ENCODE measurements at regions not wholly inside any gene's neighbourhood (a gene's known extent, or its start where the extent isn't known, plus 50 kb on each side); places are given as distances from the start of the nearest gene placed in this dataset.
"Not testable (repeated sequence)": the region's sequence is repeated elsewhere in the genome, so short reads cannot be mapped to it uniquely, and the experiment has no call there.

GRCh38 chr7:84908196-84908793, 278.6 kb downstream of the SEMA3D start:
- no peak for ATAC-seq
- no peak overlapping the region for H3K27ac Mint-ChIP-seq

GRCh38 chr7:84906889-84907288, 280.0 kb downstream of the SEMA3D start:
- ATAC-seq: no peak
- Mint-ChIP-seq H3K9me3 (peaks cover 16% of the 10 kb centered on the region), H3K27ac (no peak overlapping the region), H3K36me3 (no peaks in the 10 kb centered on the region), H3K4me3 (no peak overlapping the region), H3K4me1 (no peaks in the 10 kb centered on the region)
- DNase-seq (ENCODE audit: low spot score in 2 of 2): no peak

More at GRCh38 chr7:84908196-84908793, 278.6 kb downstream of the SEMA3D start:
- Mint-ChIP-seq H3K36me3 (no peaks in the 10 kb centered on the region), H3K4me1 (no peaks in the 10 kb centered on the region), H3K4me3 (no peak overlapping the region), H3K9me3 (peaks cover 13% of the 10 kb centered on the region)
- no peak for DNase-seq (ENCODE audit: low spot score in 2 of 2)

GRCh38 chr7:84904561-84904960, 282.3 kb downstream of the SEMA3D start:
- no peak overlapping the region for H3K27ac Mint-ChIP-seq
- no peaks in the 10 kb centered on the region for H3K4me1 Mint-ChIP-seq
- no peak overlapping the region for H3K4me3 Mint-ChIP-seq
- H3K36me3 Mint-ChIP-seq: no peaks in the 10 kb centered on the region
- peaks cover 16% of the 10 kb centered on the region for H3K9me3 Mint-ChIP-seq
- no peak for DNase-seq (ENCODE audit: low spot score in 2 of 2)
- ATAC-seq: no peak

- Mint-ChIP-seq H3K4me3 (no peak overlapping the region), H3K36me3 (no peaks in the 10 kb centered on the region), H3K9me3 (peaks cover 23% of the 10 kb centered on the region), H3K27ac (no peak overlapping the region), H3K4me1 (no peaks in the 10 kb centered on the region)
- no peak for ATAC-seq
- no peak for DNase-seq (ENCODE audit: low spot score in 2 of 2)
Observed at GRCh38 chr7:84901366-84901765, 285.5 kb downstream of the SEMA3D start.

- Mint-ChIP-seq H3K4me3 (no peak overlapping the region), H3K27ac (no peak overlapping the region), H3K4me1 (no peaks in the 10 kb centered on the region), H3K9me3 (peaks cover 24% of the 10 kb centered on the region), H3K36me3 (no peaks in the 10 kb centered on the region)
- no peak for DNase-seq (ENCODE audit: low spot score in 2 of 2)
- ATAC-seq: no peak
Observed at GRCh38 chr7:84900215-84900614, 286.6 kb downstream of the SEMA3D start.

GRCh38 chr7:84895563-84895962, 291.3 kb downstream of the SEMA3D start:
- ATAC-seq (no peak), DNase-seq (ENCODE audit: low spot score in 2 of 2) (no peak)
- Mint-ChIP-seq H3K9me3 (peaks cover 16% of the 10 kb centered on the region), H3K27ac (no peak overlapping the region), H3K4me3 (no peak overlapping the region), H3K36me3 (no peaks in the 10 kb centered on the region), H3K4me1 (no peaks in the 10 kb centered on the region)

- not testable (repeated sequence) for ATAC-seq; H3K27ac Mint-ChIP-seq; DNase-seq (ENCODE audit: low spot score in 2 of 2); H3K4me1 Mint-ChIP-seq; H3K36me3 Mint-ChIP-seq; H3K4me3 Mint-ChIP-seq
- peaks cover 14% of the 10 kb centered on the region for H3K9me3 Mint-ChIP-seq
Observed at GRCh38 chr7:84883570-84883969, 303.3 kb downstream of the SEMA3D start.

- ATAC-seq; H3K36me3 Mint-ChIP-seq; DNase-seq (ENCODE audit: low spot score in 2 of 2); H3K4me3 Mint-ChIP-seq; H3K4me1 Mint-ChIP-seq; H3K27ac Mint-ChIP-seq: not testable (repeated sequence)
- peaks cover 11% of the 10 kb centered on the region for H3K9me3 Mint-ChIP-seq
Observed at GRCh38 chr7:84880326-84880997, 306.4 kb downstream of the SEMA3D start.

- Mint-ChIP-seq H3K9me3 (peaks cover 11% of the 10 kb centered on the region), H3K36me3 (no peaks in the 10 kb centered on the region), H3K27ac (no peak overlapping the region), H3K4me3 (no peak overlapping the region), H3K4me1 (no peaks in the 10 kb centered on the region)
- DNase-seq (ENCODE audit: low spot score in 2 of 2): no peak
- ATAC-seq: no peak
Observed at GRCh38 chr7:84879570-84880325, 307.1 kb downstream of the SEMA3D start.

GRCh38 chr7:84877943-84878570, 308.8 kb downstream of the SEMA3D start:
- Mint-ChIP-seq H3K4me1 (no peaks in the 10 kb centered on the region), H3K4me3 (no peak overlapping the region), H3K9me3 (peaks cover 9% of the 10 kb centered on the region), H3K36me3 (no peaks in the 10 kb centered on the region), H3K27ac (no peak overlapping the region)
- DNase-seq (ENCODE audit: low spot score in 2 of 2) (no peak), ATAC-seq (no peak)

GRCh38 chr7:84876061-84876821, 310.6 kb downstream of the SEMA3D start:
- Mint-ChIP-seq H3K4me1 (no peaks in the 10 kb centered on the region), H3K9me3 (peaks cover 9% of the 10 kb centered on the region), H3K4me3 (no peak overlapping the region), H3K27ac (no peak overlapping the region), H3K36me3 (no peaks in the 10 kb centered on the region)
- ATAC-seq (no peak), DNase-seq (ENCODE audit: low spot score in 2 of 2) (no peak)

- peaks cover 8% of the 10 kb centered on the region for H3K9me3 Mint-ChIP-seq
- H3K4me3 Mint-ChIP-seq: no peak overlapping the region
- H3K36me3 Mint-ChIP-seq: no peaks in the 10 kb centered on the region
- H3K4me1 Mint-ChIP-seq: no peaks in the 10 kb centered on the region
- DNase-seq (ENCODE audit: low spot score in 2 of 2): no peak
- ATAC-seq: no peak
- no peak overlapping the region for H3K27ac Mint-ChIP-seq
Observed at GRCh38 chr7:84865560-84865959, 321.3 kb downstream of the SEMA3D start.

GRCh38 chr7:84857336-84857735, 329.5 kb downstream of the SEMA3D start:
- H3K36me3 Mint-ChIP-seq: no peaks in the 10 kb centered on the region
- no peak for ATAC-seq
- H3K4me1 Mint-ChIP-seq: no peaks in the 10 kb centered on the region

GRCh38 chr7:84855758-84856157, 331.1 kb downstream of the SEMA3D start:
- H3K27ac Mint-ChIP-seq: no peak overlapping the region
- DNase-seq (ENCODE audit: low spot score in 2 of 2) (no peak), ATAC-seq (no peak)
- peaks cover 35% of the 10 kb centered on the region for H3K9me3 Mint-ChIP-seq
- H3K4me1 Mint-ChIP-seq: no peaks in the 10 kb centered on the region
- no peaks in the 10 kb centered on the region for H3K36me3 Mint-ChIP-seq
- no peak overlapping the region for H3K4me3 Mint-ChIP-seq

More at GRCh38 chr7:84857336-84857735, 329.5 kb downstream of the SEMA3D start:
- Mint-ChIP-seq H3K4me3 (no peak overlapping the region), H3K27ac (no peak overlapping the region), H3K9me3 (peaks cover 33% of the 10 kb centered on the region)
- DNase-seq (ENCODE audit: low spot score in 2 of 2): no peak

GRCh38 chr7:84848974-84849372, 337.9 kb downstream of the SEMA3D start:
- peaks cover 20% of the 10 kb centered on the region for H3K9me3 Mint-ChIP-seq
- ATAC-seq, H3K4me3 Mint-ChIP-seq: not testable (repeated sequence)

More at GRCh38 chr7:84848974-84849372, 337.9 kb downstream of the SEMA3D start:
- H3K27ac Mint-ChIP-seq; H3K36me3 Mint-ChIP-seq; H3K4me1 Mint-ChIP-seq; DNase-seq (ENCODE audit: low spot score in 2 of 2): not testable (repeated sequence)

All from stimulated activated effector memory CD8-positive, alpha-beta T cell treated with anti-CD3 and anti-CD28 coated beads, Interleukin-12 subunit alpha, Interleukin-12 subunit beta, amount 100 ng/mL, for 72 hours (primary cell).